ENCODE measurements at regions not wholly inside any gene's neighbourhood (a gene's known extent, or its start where the extent isn't known, plus 50 kb on each side); places are given as distances from the start of the nearest gene placed in this dataset.
A peak's percentile ranks its signal among the peaks of the same experiment; 100 is the strongest.

DNA sequence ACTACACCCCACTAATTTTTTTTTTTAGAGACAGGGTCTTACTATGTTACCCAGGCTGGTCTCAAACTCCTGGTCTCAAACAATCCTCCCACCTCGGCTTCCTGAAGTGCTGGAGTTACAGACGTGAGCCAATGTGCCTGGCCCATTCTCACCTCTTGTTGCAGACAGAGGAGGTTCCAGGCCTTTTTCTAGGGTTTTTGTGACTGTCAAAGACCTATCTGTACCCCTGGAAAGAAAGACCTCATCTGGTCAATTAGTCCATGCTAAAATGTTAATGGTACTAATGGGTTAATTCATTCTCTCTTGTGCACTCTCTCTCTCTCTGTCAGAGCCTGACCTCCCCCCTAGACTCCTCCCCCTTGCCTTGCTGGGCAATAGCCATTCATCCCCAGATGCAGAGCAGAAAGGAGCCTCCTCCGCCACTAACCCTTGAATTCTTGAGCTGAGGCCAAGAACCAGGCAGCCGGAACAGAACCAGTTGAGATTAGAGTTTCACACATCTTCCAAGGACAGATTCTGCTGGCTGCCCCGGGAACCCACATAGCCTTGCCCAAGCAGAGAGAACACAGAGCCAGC, 209.7 kb downstream of the SKIDA1 start:
- no peak for DNase-seq

DNA sequence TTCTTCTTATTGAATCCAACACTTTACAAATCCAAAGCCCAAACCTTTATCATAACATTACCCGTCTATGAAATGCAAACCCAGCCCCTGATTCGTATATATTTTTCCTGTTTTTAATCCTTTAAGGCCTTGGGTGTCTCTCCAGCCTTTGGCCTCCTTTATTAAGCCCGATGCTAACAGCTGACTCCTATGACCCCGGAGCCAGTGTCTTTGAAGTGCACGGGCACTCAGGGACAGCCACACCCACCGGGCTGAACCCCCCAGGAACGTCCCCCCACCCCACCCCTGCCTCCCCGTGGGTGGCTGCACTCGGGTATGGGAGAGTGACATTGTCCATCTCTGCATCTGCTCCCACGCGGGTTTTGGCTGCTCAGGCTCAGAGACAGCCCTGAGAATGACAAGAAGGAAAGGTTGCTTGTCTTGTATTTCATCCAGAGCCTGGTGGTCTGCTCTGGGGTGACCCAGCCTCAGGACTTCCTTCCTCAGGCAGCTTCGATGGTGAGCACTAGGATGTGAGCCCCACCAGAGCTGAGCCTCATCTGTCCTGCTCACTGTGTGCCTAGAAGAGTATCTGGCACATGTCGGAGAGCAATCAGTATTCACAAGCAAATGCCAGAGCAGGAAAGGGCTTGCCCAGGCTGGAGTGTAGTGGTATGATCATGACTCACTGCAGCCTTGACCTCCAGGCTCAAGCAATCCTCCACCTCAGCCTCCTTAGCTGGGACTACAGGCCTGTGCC, 210.4 kb downstream of the SKIDA1 start:
- DNase-seq: no peak

DNA sequence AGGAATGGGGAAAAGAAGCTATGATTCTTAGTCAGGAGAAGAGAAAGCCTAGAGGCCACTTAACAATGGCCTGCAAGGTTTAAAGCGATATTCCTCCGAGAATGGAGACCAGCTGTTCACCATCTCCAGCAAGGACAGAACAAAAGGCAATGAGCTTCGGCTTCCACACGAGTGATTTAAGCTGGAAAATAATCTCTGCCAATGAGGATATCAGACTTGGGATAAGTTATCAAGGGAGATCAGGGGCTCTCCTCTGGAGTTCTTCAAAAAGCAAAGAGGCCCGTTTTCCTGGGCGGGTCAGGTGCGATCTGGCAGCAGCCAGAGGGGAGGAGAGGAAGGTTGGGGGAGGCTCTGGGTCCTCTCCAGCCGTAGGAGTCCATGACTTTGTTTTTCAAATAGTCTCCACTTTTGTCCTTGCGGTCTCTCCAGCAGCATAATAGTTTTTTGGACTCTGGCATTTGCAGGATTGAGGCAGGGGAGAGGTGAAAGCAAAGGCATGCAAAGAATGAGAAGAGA, 211.3 kb downstream of the SKIDA1 start:
- no peak for DNase-seq

- no peak for DNase-seq
Observed at GRCh38 chr10:21313691-21314090, 211.8 kb downstream of the SKIDA1 start.

- no peak for DNase-seq
Observed at GRCh38 chr10:21311426-21311825, 214.1 kb downstream of the SKIDA1 start.

DNA sequence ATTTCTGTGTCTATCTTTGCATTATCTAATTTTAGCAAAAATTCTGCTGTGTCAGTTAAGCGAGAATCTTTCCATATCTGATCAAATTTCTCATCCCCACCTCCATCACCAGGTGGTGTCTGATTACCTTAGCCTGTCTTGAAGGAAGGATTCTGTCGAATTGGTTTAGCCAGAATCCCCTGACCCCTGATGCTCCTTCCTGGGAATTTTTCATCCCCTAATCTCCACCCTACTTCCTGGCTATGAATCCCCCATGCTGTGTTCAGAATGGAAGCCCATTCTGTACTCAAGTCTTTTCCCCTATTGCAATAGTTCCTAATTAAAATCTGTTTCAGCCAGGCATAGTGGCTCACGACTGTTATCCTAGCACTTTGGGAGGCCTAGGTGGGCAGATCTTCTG, 216.1 kb downstream of the SKIDA1 start:
- no peak for DNase-seq

DNA sequence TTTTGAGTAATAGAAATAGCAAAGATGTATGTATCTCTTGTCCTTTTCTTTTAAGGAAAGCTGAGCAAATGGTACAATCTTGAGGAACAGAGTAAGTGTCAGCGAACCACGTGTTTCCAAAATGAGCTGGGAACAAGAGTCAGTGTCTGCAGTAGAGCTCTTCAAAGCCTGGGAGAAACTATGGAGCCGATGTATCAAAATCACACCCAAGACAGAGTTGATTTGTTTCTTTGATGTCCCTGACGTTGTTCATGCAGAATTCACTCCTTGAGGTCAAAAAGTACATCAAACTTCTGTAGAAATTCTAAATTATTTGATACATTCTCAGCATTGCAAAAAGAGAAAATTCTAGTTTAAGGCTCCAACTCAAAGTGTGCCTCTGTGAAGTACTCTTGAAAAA, 216.5 kb downstream of the SKIDA1 start:
- no peak for DNase-seq

GRCh38 chr10:21308018-21308417, 217.5 kb downstream of the SKIDA1 start:
- no peak for DNase-seq

DNA sequence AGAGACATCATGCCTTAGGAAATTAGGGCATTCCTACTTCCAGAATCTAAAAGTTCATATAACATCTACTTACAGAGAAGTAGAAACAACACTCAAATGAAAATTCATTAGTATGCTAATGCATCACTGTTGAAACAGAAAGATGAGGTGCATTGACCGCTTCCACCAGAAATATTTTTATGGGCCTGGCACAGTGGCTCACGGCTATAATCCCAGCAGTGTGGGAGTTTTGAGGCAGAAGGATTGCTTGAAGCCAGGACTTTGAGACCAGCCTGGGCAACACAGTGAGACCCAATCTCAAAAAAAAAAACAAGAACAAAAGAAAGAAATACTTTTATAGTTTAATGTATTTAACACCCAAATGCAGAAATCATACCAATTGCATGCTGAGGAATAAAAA, 220.9 kb downstream of the SKIDA1 start:
- DNase-seq: no peak

DNA sequence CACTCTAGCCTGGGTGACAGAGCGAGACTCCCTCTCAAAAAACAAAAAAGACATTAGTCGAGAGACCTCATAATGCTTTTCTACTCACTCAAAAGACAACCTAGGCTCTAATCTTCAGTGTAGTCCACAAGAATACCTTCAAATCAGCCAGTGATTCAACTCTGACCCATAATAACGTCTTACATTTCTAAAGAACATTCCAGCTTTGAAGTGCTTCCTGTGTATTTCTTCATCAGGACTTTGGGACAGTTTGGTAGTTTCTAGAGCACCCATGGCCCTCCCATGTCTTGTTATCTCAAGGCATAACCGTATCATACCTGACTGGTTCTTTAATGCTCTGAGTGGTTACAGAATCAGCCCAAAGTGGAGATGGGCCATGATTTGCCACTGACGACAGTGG, 221.3 kb downstream of the SKIDA1 start:
- no peak for DNase-seq

GRCh38 chr10:21300551-21300950, 224.9 kb downstream of the SKIDA1 start:
- DNase-seq: no peak

DNA sequence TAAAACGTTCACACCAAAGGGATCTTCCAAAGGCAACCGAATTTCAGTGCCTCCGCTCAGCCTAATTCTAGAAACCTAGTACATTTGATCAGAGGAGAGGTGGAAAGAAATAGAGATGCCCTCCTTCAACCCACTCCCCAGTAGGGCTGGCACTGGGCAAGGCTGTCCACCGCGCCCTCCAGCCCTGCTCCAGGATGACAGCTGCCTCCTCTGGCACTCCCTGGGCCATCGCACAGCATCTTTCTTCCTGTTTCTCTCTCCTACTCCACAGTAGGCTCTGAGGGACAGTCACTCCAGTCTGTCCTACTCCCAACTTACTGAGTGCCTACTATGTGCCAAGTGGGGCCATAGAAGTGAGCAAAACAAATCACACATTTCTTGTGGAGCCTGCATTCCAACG, 226.2 kb downstream of the SKIDA1 start:
- DNase-seq: no peak

DNA sequence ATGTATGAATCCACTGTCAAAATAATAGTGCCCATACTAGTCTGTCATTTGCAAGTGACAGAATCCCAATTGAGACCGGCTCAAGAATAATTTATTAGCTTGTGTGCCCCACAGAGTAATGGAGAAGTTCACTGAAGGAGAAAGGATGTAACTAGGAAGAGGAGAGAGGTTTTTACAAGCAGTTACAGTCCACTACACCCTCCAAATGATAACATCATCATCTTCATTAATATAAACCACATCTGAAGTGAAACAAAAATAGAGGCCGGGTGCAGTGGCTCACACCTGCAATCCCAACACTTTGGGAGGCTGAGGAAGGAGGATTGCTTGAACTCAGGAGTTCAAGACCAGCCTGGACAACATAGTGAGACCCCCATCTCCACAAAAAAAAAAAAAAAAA, 226.8 kb downstream of the SKIDA1 start:
- DNase-seq: no peak

- DNase-seq: no peak
Observed at GRCh38 chr10:21297603-21298383, 227.7 kb downstream of the SKIDA1 start.

DNA sequence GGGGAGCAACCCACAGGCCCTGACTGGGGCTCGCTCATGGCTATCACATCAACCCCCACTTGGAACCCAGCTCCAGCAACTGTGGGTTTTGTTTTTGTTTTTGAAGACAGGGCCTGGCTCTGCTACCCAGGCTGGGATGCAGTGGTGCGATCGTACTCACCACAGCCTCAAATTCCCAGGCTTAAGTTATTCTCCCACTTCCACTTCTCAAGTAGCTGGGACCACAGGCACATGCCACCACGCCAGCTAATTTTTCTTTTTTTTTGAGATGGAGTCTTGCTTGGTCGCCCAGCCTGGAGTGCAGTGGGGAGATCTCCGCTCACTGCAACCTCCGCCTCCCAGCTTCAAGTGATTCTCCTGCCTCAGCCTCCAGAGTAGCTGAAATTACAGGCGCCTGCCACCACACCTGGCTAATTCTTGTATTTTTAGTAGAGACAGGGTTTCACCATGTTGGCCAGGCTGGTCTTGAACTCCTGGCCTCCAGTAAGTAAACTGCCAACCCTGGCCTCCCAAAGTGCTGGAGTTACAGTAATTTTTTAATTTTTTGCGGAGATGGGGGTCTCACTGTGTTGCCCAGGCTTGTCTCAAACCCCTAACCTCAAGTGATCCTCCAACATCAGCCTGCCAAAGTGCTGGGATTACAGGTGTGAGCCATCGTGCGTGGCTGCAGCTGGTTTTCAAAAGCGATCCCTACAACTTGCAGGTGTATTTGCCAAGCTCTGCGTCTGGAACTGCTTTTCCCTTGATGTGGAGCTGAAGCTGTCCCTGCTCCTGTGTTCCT, 228.7 kb downstream of the SKIDA1 start:
- DNase-seq: no peak

GRCh38 chr10:21293518-21294356, 231.7 kb downstream of the SKIDA1 start:
- no peak for DNase-seq

GRCh38 chr10:21292763-21293517, 232.5 kb downstream of the SKIDA1 start:
- DNase-seq: peak; percentile 87

GRCh38 chr10:21290499-21291160, 234.9 kb downstream of the SKIDA1 start:
- no peak for DNase-seq

- no peak for DNase-seq
Observed at GRCh38 chr10:21289961-21290360, 235.5 kb downstream of the SKIDA1 start.

- DNase-seq: no peak
Observed at GRCh38 chr10:21289271-21289670, 236.2 kb downstream of the SKIDA1 start.

Data from right forelimb (tissue), 1 donor.